AG10803 (cell line): ENCODE measurements at regions not wholly inside any gene's neighbourhood (a gene's known extent, or its start where the extent isn't known, plus 50 kb on each side); places are given as distances from the start of the nearest gene placed in this dataset.

Experiments
- DNase-seq: peaks from one replicate; pipeline ENCODE4 v3.0.0; 2010; ENCODE audit warnings: low read depth
- H3K4me3 ChIP-seq: 2 replicates; pipeline ENCODE4 v1.5.1; 2011; ENCODE audit warnings: mild to moderate bottlenecking, low read length, control low read depth
- CTCF ChIP-seq: conservative IDR thresholded peaks from 2 replicates; pipeline ENCODE4 v1.5.1; 2011; ENCODE audit warnings: mild to moderate bottlenecking, low read length, control low read depth, inconsistent platforms

- no peak overlapping the region for H3K4me3 ChIP-seq
- TF ChIP-seq CTCF, result no peak
- no peak for DNase-seq
Measured at GRCh38 chr2:208556983-208557484, 150.4 kb downstream of the PTH2R start.

GRCh38 chr2:208565690-208566416 lies 159.3 kb downstream of the PTH2R start:
- no peak overlapping the region for H3K4me3 ChIP-seq
- TF ChIP-seq CTCF, result no peak
- no peak for DNase-seq

GRCh38 chr2:208568203-208568602 lies 161.6 kb downstream of the PTH2R start:
- DNase-seq, result no peak
- H3K4me3 ChIP-seq, result no peak overlapping the region
- no peak for TF ChIP-seq CTCF

GRCh38 chr2:208570066-208570465 lies 163.5 kb downstream of the PTH2R start:
- TF ChIP-seq CTCF, result no peak
- DNase-seq, result no peak
- no peak overlapping the region for H3K4me3 ChIP-seq

GRCh38 chr2:208570851-208571763 lies 164.5 kb downstream of the PTH2R start:
- TF ChIP-seq CTCF, result no peak
- H3K4me3 ChIP-seq, result no peak overlapping the region
- no peak for DNase-seq

- H3K4me3 ChIP-seq, result no peak overlapping the region
- TF ChIP-seq CTCF, result no peak
Measured at GRCh38 chr2:208571764-208572131, 165.2 kb downstream of the PTH2R start.

More at GRCh38 chr2:208571764-208572131, 165.2 kb downstream of the PTH2R start:
- DNase-seq, result no peak
